Stimulated activated CD4-positive, alpha-beta T cell treated with anti-CD3 and anti-CD28 coated beads, Interleukin-2, amount 100 ng/mL, for 4 hours (primary cell): ENCODE measurements at regions not wholly inside any gene's neighbourhood (a gene's known extent, or its start where the extent isn't known, plus 50 kb on each side); places are given as distances from the start of the nearest gene placed in this dataset.
"Not testable (repeated sequence)": the region's sequence is repeated elsewhere in the genome, so short reads cannot be mapped to it uniquely, and the experiment has no call there.

ENCODE experiments used
- DNase-seq: peaks from one replicate; pipeline ENCODE4 v3.0.0-alpha.2; 2020; ENCODE audit warnings: low read depth

- DNase-seq: not testable (repeated sequence)
Measured at GRCh38 chr2:226160617-226161016, 639.0 kb downstream of the IRS1 start.

GRCh38 chr2:226159875-226160479, 639.6 kb downstream of the IRS1 start:
- no peak for DNase-seq

- no peak for DNase-seq
Measured at GRCh38 chr2:226158940-226159339, 640.7 kb downstream of the IRS1 start.

- DNase-seq: no peak
Measured at GRCh38 chr2:226158229-226158628, 641.4 kb downstream of the IRS1 start.

GRCh38 chr2:226155093-226155875, 644.3 kb downstream of the IRS1 start:
- DNase-seq: no peak

- DNase-seq: no peak
Measured at GRCh38 chr2:226154610-226155009, 645.0 kb downstream of the IRS1 start.

GRCh38 chr2:226153553-226153952, 646.1 kb downstream of the IRS1 start:
- no peak for DNase-seq

- no peak for DNase-seq
Measured at GRCh38 chr2:226151157-226151556, 648.5 kb downstream of the IRS1 start.

GRCh38 chr2:226143091-226143490, 656.5 kb downstream of the IRS1 start:
- DNase-seq: no peak

- no peak for DNase-seq
Measured at GRCh38 chr2:226142463-226142862, 657.2 kb downstream of the IRS1 start.

GRCh38 chr2:226140594-226140993, 659.0 kb downstream of the IRS1 start:
- DNase-seq: no peak

- no peak for DNase-seq
Measured at GRCh38 chr2:226139759-226140158, 659.9 kb downstream of the IRS1 start.

GRCh38 chr2:226137201-226137811, 662.3 kb downstream of the IRS1 start:
- no peak for DNase-seq

- DNase-seq: no peak
Measured at GRCh38 chr2:226136739-226137138, 662.9 kb downstream of the IRS1 start.

GRCh38 chr2:226135861-226136548, 663.6 kb downstream of the IRS1 start:
- no peak for DNase-seq

GRCh38 chr2:226132323-226133215, 667.1 kb downstream of the IRS1 start:
- no peak for DNase-seq

- no peak for DNase-seq
Measured at GRCh38 chr2:226131299-226131784, 668.3 kb downstream of the IRS1 start.

GRCh38 chr2:226130192-226130591, 669.4 kb downstream of the IRS1 start:
- DNase-seq: no peak

- DNase-seq: no peak
Measured at GRCh38 chr2:226127682-226128081, 671.9 kb downstream of the IRS1 start.

- DNase-seq: no peak
Measured at GRCh38 chr2:226126104-226126503, 673.5 kb downstream of the IRS1 start.

- no peak for DNase-seq
Measured at GRCh38 chr2:226125176-226125883, 674.3 kb downstream of the IRS1 start.
